Vagina (tissue), 2 donors: ENCODE measurements at regions not wholly inside any gene's neighbourhood (a gene's known extent, or its start where the extent isn't known, plus 50 kb on each side); places are given as distances from the start of the nearest gene placed in this dataset.

Experiments used
- POLR2A ChIP-seq, 2 donors: fragments of 450-650 bp; IDR thresholded peaks; one replicate each; pipeline ENCODE4 v1.6.1; 2017; ENCODE audit warnings: antibody characterized with exemption in 2 of 2, mild to moderate bottlenecking in 2 of 2, moderate library complexity in 2 of 2
- TF ChIP-seq, protein P1 (sequence below), 3 experiments: fragments of 450-650 bp in 2 of 3; fragments of 200-600 bp in 1 of 3; sonication (generic) in 1 of 3; IDR thresholded peaks; one replicate each; pipeline ENCODE4 v1.5.1; 2017 to 2019; ENCODE audit warnings: antibody characterized with exemption in 3 of 3, mild to moderate bottlenecking in 2 of 3, moderate library complexity in 2 of 3

DNA sequence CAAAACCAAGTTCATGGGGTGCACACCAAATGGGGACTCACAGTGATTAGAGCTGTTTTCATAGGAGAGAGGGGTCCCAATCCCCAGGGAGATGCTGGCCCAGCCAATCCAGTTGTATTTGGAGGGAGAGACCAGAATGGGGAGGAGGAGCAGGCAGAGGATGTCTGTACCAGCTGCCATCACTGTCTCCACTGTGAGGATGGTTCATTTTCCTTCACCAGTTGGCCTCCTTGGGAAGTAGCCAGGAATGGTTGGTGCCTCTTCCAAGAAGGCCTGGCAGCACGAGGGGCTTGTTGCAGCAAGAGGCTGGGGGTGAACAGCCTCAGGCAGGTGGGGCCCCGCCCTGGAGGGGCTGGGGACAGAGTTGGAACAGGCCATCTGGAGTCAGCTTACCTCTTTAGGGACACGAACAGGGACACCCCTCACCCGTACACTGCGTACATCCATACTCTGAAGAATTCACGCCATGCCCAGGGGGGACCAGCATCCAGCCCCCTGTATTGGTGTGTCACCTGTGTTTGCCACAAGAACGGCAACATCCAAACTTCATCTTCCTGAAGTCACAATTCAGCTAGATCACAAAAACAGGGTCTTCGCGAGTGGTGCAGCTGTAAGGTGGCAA is 161.7 kb upstream of the ZNF236 start:
- TF ChIP-seq, protein P1, sequence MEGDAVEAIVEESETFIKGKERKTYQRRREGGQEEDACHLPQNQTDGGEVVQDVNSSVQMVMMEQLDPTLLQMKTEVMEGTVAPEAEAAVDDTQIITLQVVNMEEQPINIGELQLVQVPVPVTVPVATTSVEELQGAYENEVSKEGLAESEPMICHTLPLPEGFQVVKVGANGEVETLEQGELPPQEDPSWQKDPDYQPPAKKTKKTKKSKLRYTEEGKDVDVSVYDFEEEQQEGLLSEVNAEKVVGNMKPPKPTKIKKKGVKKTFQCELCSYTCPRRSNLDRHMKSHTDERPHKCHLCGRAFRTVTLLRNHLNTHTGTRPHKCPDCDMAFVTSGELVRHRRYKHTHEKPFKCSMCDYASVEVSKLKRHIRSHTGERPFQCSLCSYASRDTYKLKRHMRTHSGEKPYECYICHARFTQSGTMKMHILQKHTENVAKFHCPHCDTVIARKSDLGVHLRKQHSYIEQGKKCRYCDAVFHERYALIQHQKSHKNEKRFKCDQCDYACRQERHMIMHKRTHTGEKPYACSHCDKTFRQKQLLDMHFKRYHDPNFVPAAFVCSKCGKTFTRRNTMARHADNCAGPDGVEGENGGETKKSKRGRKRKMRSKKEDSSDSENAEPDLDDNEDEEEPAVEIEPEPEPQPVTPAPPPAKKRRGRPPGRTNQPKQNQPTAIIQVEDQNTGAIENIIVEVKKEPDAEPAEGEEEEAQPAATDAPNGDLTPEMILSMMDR (IDR thresholded peaks at IDR 0.05) = no peak
- no peak for TF ChIP-seq POLR2A (IDR thresholded peaks at IDR 0.05)
